H9 (cell line): ENCODE measurements at regions not wholly inside any gene's neighbourhood (a gene's known extent, or its start where the extent isn't known, plus 50 kb on each side); places are given as distances from the start of the nearest gene placed in this dataset.

Experiments used
- DNase-seq: peaks from one replicate; pipeline ENCODE4 v3.0.0-alpha.2; 2017
- H2AFZ ChIP-seq: one replicate; pipeline ENCODE4 v1.6.1; 2013; ENCODE audit warnings: mild to moderate bottlenecking, low read length, control low read depth, moderate library complexity
- H2AK5ac ChIP-seq: 2 replicates; pipeline ENCODE4 v1.6.1; 2013; ENCODE audit warnings: low read length, control low read depth, mixed read lengths; ENCODE audit not compliant: insufficient read length
- H2BK120ac ChIP-seq: one replicate; pipeline ENCODE4 v1.6.1; 2013; ENCODE audit warnings: low read depth, mild to moderate bottlenecking, low read length, control low read depth, inconsistent platforms; ENCODE audit not compliant: poor library complexity, severe bottlenecking
- H2BK12ac ChIP-seq: 2 replicates; pipeline ENCODE4 v1.6.1; 2013; ENCODE audit warnings: low read length, control low read depth, mixed read lengths, low read depth; ENCODE audit not compliant: insufficient read length
- H2BK15ac ChIP-seq: 2 replicates; pipeline ENCODE4 v1.6.1; 2013; ENCODE audit warnings: low read depth, low read length, control low read depth
- H2BK20ac ChIP-seq: one replicate; pipeline ENCODE4 v1.6.1; 2013; ENCODE audit warnings: low read depth, mild to moderate bottlenecking, low read length, control low read depth, inconsistent platforms; ENCODE audit not compliant: poor library complexity, severe bottlenecking
- H2BK5ac ChIP-seq: 2 replicates; pipeline ENCODE4 v1.6.1; 2013; ENCODE audit warnings: low read length, control low read depth, mixed read lengths; ENCODE audit not compliant: insufficient read length
- H3K14ac ChIP-seq: 2 replicates; pipeline ENCODE4 v1.6.1; 2013; ENCODE audit warnings: low read length, control low read depth; ENCODE audit not compliant: insufficient read depth
- H3K18ac ChIP-seq: 2 replicates; pipeline ENCODE4 v1.6.1; 2013; ENCODE audit warnings: low read depth, mild to moderate bottlenecking, mixed read lengths, low read length, control low read depth; ENCODE audit not compliant: insufficient read length
- H3K23ac ChIP-seq: 2 replicates; pipeline ENCODE4 v1.6.1; 2013; ENCODE audit warnings: low read length, control low read depth, mixed read lengths, low read depth; ENCODE audit not compliant: insufficient read length
- H3K23me2 ChIP-seq: 2 replicates; pipeline ENCODE4 v1.6.1; 2013; ENCODE audit warnings: low read depth, mild to moderate bottlenecking, mixed read lengths, low read length, control low read depth; ENCODE audit not compliant: insufficient read length, poor library complexity, severe bottlenecking
- H3K27ac ChIP-seq: 2 replicates; pipeline ENCODE4 v1.5.1; 2013; ENCODE audit warnings: low read length, control low read depth, mixed read lengths, low read depth; ENCODE audit not compliant: insufficient read length
- H3K27me3 ChIP-seq: 2 replicates; pipeline ENCODE4 v1.6.1; 2013; ENCODE audit warnings: low read length, control low read depth, inconsistent platforms; ENCODE audit not compliant: insufficient read depth
- H3K4ac ChIP-seq: 2 replicates; pipeline ENCODE4 v1.6.1; 2013; ENCODE audit warnings: low read depth, mild to moderate bottlenecking, control low read depth, inconsistent platforms, low read length, moderate library complexity
- H3K4me1 ChIP-seq: 2 replicates; pipeline ENCODE4 v1.6.1; 2013; ENCODE audit warnings: low read length, control low read depth, inconsistent platforms; ENCODE audit not compliant: insufficient read depth
- H3K4me2 ChIP-seq: 2 replicates; pipeline ENCODE4 v1.6.1; 2013; ENCODE audit warnings: low read length, control low read depth, mixed read lengths; ENCODE audit not compliant: insufficient read length, insufficient read depth
- H3K56ac ChIP-seq: 2 replicates; pipeline ENCODE4 v1.6.1; 2013; ENCODE audit warnings: low read depth, mild to moderate bottlenecking, mixed read lengths, low read length, control low read depth; ENCODE audit not compliant: insufficient read length
- H3K79me1 ChIP-seq: 2 replicates; pipeline ENCODE4 v1.6.1; 2013; ENCODE audit warnings: low read depth, mild to moderate bottlenecking, moderate library complexity, low read length, control low read depth, inconsistent platforms; ENCODE audit not compliant: insufficient read depth, poor library complexity, severe bottlenecking
- H3K79me2 ChIP-seq: 2 replicates; pipeline ENCODE4 v1.6.1; 2013; ENCODE audit warnings: low read length, control low read depth, inconsistent platforms; ENCODE audit not compliant: insufficient read depth
- H3K9ac ChIP-seq: 2 replicates; pipeline ENCODE4 v1.6.1; 2013; ENCODE audit warnings: low read length, control low read depth, mixed read lengths; ENCODE audit not compliant: insufficient read length; ENCODE audit errors: extremely low read depth
- H3K9me3 ChIP-seq: one replicate; pipeline ENCODE4 v1.6.1; 2013; ENCODE audit warnings: low read depth, low read length, inconsistent platforms; ENCODE audit not compliant: control insufficient read depth
- H3T11ph ChIP-seq: one replicate; pipeline ENCODE4 v1.6.1; 2013; ENCODE audit warnings: mild to moderate bottlenecking, low read length, control low read depth, inconsistent platforms
- H4K20me1 ChIP-seq: one replicate; pipeline ENCODE4 v1.6.1; 2013; ENCODE audit not compliant: control insufficient read depth, insufficient read length, insufficient read depth
- H4K5ac ChIP-seq: 2 replicates; pipeline ENCODE4 v1.6.1; 2013; ENCODE audit warnings: low read depth, mild to moderate bottlenecking, mixed read lengths, low read length, control low read depth; ENCODE audit not compliant: insufficient read length
- H4K8ac ChIP-seq: replicated peaks from 2 replicates; pipeline ENCODE4 v1.6.1; 2013; ENCODE audit warnings: low read length, control low read depth, mixed read lengths, low read depth; ENCODE audit not compliant: insufficient read length
- H4K91ac ChIP-seq: 2 replicates; pipeline ENCODE4 v1.6.1; 2013; ENCODE audit warnings: low read depth, mild to moderate bottlenecking, moderate library complexity, mixed read lengths, low read length, control low read depth; ENCODE audit not compliant: insufficient read length
- H3K27ac Mint-ChIP-seq, 3 experiments: 2 replicates in 2 of 3; 3 replicates in 1 of 3; pipeline ENCODE4 v1.8.0; 2020 to 2021; ENCODE audit warnings: mixed read lengths in 3 of 3, mild to moderate bottlenecking in 1 of 3, moderate library complexity in 1 of 3
- H3K27me3 Mint-ChIP-seq: 2 replicates; pipeline ENCODE4 v1.8.0; 2021; ENCODE audit warnings: low read depth, mild to moderate bottlenecking, moderate library complexity, mixed read lengths
- H3K36me3 Mint-ChIP-seq, 3 experiments: 2 replicates in 2 of 3; 3 replicates in 1 of 3; pipeline ENCODE4 v1.8.0; 2020 to 2021; ENCODE audit warnings: low read depth in 3 of 3, mixed read lengths in 3 of 3; ENCODE audit not compliant: insufficient read depth in 1 of 3
- H3K4me1 Mint-ChIP-seq, 2 experiments: 2 replicates each; pipeline ENCODE4 v1.8.0; 2020; ENCODE audit warnings: mixed read lengths in 2 of 2
- H3K4me3 Mint-ChIP-seq, 2 experiments: 2 replicates in 1 of 2; 3 replicates in 1 of 2; pipeline ENCODE4 v1.8.0; 2020 to 2021; ENCODE audit warnings: mild to moderate bottlenecking in 2 of 2, mixed read lengths in 2 of 2, moderate library complexity in 1 of 2
- H3K9me3 Mint-ChIP-seq, 2 experiments: 2 replicates in 1 of 2; 3 replicates in 1 of 2; pipeline ENCODE4 v1.8.0; 2020; ENCODE audit warnings: mild to moderate bottlenecking in 2 of 2, mixed read lengths in 2 of 2, moderate library complexity in 1 of 2
- CTCF ChIP-seq: fragments of 200-600 bp; sonication (generic); conservative IDR thresholded peaks from 3 replicates; pipeline ENCODE4 v1.8.0; 2021; ENCODE audit warnings: antibody characterized with exemption, mild to moderate bottlenecking
- WGBS: extraction: QIAGEN DNeasy Blood & Tissue Kit; methylation state at CpG from one replicate; pipeline ENCODE4 v1.1.7; 2013; ENCODE audit warnings: missing lambda C conversion rate, low lambda C conversion rate, mixed read lengths; ENCODE audit not compliant: insufficient read length; ENCODE audit errors: extremely low coverage; 5-methylcytosine and 5-hydroxymethylcytosine counted together

- Histone ChIP-seq H3K23me2 (no peaks in the 10 kb centered on the region), H3K23ac (no peak overlapping the region), H2BK12ac (no peak overlapping the region), H3K27me3 (no peaks in the 10 kb centered on the region), H3K79me2 (no peaks in the 10 kb centered on the region), H3K4ac (no peak overlapping the region), H2BK15ac (no peak overlapping the region), H3K9me3 (no peaks in the 10 kb centered on the region), H3K14ac (no peak overlapping the region), H3K79me1 (no peaks in the 10 kb centered on the region), H2BK20ac (no peak overlapping the region), H3K27ac (no peak overlapping the region), H4K91ac (no peak overlapping the region), H3K56ac (no peak overlapping the region), H3T11ph (no peak overlapping the region), H3K18ac (no peak overlapping the region), H2BK5ac (no peak overlapping the region), H3K9ac (no peak overlapping the region), H2BK120ac (no peak overlapping the region), H3K4me1 (no peaks in the 10 kb centered on the region), H4K20me1 (peaks cover 2% of the 10 kb centered on the region), H4K5ac (no peak overlapping the region), H4K8ac (no peak overlapping the region), H2AFZ (no peak overlapping the region), H3K4me2 (no peak overlapping the region), H2AK5ac (no peak overlapping the region)
- WGBS, result no CpG with 5 or more reads among the region's 8 CpGs
- peaks cover 6 to 13% (median 7%) of the 10 kb centered on the region in 3 experiments for H3K36me3 Mint-ChIP-seq
- no peak overlapping the region for H3K4me3 Mint-ChIP-seq
- peaks cover 15 to 22% of the 10 kb centered on the region in 2 experiments for H3K9me3 Mint-ChIP-seq
- H3K27ac Mint-ChIP-seq, result no peak overlapping the region
- no peaks in the 10 kb centered on the region for H3K4me1 Mint-ChIP-seq
- no peak for DNase-seq
- peaks cover 3% of the 10 kb centered on the region; the same call in 1 of the 2 replicates for H3K27me3 Mint-ChIP-seq
- no peak for TF ChIP-seq CTCF
These were observed 297.7 kb downstream of the MSX2 start for GRCh38 chr5:175021841-175022625.
